A549 (cell line): ENCODE measurements at regions not wholly inside any gene's neighbourhood (a gene's known extent, or its start where the extent isn't known, plus 50 kb on each side); places are given as distances from the start of the nearest gene placed in this dataset.

Experiments used
- PHF8 ChIP-seq: fragments of 200-600 bp; sonication (generic); IDR thresholded peaks from 2 replicates; pipeline ENCODE4 v1.6.1; 2016; ENCODE audit warnings: low read depth, mild to moderate bottlenecking, antibody characterized with exemption, moderate library complexity, borderline replicate concordance
- POLR2A ChIP-seq: IDR thresholded peaks from 2 replicates; pipeline ENCODE4 v1.6.1; 2012; ENCODE audit warnings: mild to moderate bottlenecking, low read length
- RAD21 ChIP-seq, 2 experiments: fragments of >200 bp in 1 of 2; sonication (Bioruptor Twin) in 1 of 2; formaldehyde crosslinking in 1 of 2; IDR thresholded peaks in 1 of 2; conservative IDR thresholded peaks in 1 of 2; 2 replicates in 1 of 2; 3 replicates in 1 of 2; pipeline ENCODE4 v1.6.1; 2012 to 2018; ENCODE audit warnings: inconsistent platforms in 1 of 2

- TF ChIP-seq POLR2A (no peak), PHF8 (no peak), RAD21 (conservative IDR thresholded peaks at IDR 0.05 in 1 of 2, IDR thresholded peaks at IDR 0.05 in 1 of 2) (no peak)
Observed at GRCh38 chr13:84430015-84430414, 547.7 kb upstream of the SLITRK1 start.
